ENCODE measurements at regions not wholly inside any gene's neighbourhood (a gene's known extent, or its start where the extent isn't known, plus 50 kb on each side); places are given as distances from the start of the nearest gene placed in this dataset.

GRCh38 chr7:11317766-11318165 lies 344.1 kb downstream of the PHF14 start:
- no peak for TF ChIP-seq CTCF (IDR thresholded peaks at IDR 0.05; ENCODE audit: low read length)
- no peak for TF ChIP-seq EZH2phosphoT487 (IDR thresholded peaks at IDR 0.05; ENCODE audit: low read length)
- no peak for TF ChIP-seq EZH2 (optimal IDR thresholded peaks at IDR 0.05; ENCODE audit: low read depth, low read length)
